IPS-NIHi7 (cell line): ENCODE measurements at regions not wholly inside any gene's neighbourhood (a gene's known extent, or its start where the extent isn't known, plus 50 kb on each side); places are given as distances from the start of the nearest gene placed in this dataset.
"Not testable (repeated sequence)": the region's sequence is repeated elsewhere in the genome, so short reads cannot be mapped to it uniquely, and the experiment has no call there.

ENCODE experiments used
- DNase-seq: peaks from one replicate; pipeline ENCODE4 v3.0.0; 2012; ENCODE audit warnings: mixed read lengths; ENCODE audit errors: extremely low spot score

DNA sequence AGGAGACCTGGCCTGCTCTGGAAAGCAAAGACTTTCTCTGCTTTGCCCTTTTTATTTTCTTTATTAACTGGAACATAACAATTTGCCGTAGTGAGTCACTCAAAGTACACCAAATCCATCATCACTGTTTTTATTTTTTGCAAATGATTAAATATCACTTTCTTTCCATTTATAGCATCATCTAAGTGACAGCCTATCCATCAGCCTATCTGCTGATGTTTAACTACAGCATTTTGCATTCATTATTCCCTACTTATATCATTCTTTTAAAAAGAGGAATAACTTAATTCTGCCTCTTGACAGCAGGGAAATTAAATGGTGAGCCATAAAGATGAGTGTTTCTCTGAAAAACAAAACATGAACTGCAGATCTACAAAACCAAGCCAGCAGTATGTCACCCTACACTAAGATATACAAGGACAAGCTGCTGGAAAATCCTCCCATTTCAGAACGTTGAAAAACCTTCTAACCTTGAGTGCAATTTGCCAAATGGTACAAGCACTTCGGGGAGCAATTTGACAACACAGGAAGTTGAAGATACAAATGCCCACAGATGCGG, 821.3 kb upstream of the TMEM132C start:
- no peak for DNase-seq

DNA sequence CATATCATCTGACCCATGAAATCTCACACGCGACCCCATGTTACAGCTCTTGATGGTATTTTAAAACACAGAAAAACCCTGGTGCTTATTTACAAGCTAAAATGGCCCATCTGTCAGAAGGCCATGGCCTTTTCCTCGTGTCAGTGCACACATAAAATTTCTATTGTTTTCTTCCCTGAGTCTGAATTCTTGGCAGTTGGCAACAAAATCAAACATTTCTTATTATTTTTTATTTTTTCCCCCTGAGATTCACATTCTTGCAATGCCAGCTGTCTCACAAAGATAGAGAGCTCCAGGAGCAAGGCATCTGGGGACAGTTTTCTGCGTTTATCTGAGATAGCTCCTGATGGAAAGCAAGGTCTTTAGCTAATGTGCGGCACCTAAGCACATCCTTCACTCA, 818.1 kb upstream of the TMEM132C start:
- no peak for DNase-seq

DNA sequence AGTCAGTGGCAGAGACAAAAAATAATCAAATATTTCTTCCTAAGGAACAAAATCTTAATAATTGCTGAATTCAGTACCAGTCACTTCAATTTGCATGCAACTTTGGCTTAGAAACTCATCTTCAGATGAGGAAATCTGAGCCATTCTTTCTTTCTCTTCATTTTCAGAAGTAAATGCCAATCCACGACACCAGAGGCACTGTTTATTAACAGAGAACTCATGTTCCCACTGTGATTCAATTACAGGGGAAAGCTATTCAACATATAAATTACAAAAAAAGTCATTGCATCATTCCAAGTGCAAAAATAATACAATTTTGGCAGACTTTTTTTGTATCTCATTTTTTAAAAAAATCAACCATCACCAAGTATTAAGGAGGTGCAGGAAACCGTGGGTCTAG, 816.1 kb upstream of the TMEM132C start:
- no peak for DNase-seq

DNA sequence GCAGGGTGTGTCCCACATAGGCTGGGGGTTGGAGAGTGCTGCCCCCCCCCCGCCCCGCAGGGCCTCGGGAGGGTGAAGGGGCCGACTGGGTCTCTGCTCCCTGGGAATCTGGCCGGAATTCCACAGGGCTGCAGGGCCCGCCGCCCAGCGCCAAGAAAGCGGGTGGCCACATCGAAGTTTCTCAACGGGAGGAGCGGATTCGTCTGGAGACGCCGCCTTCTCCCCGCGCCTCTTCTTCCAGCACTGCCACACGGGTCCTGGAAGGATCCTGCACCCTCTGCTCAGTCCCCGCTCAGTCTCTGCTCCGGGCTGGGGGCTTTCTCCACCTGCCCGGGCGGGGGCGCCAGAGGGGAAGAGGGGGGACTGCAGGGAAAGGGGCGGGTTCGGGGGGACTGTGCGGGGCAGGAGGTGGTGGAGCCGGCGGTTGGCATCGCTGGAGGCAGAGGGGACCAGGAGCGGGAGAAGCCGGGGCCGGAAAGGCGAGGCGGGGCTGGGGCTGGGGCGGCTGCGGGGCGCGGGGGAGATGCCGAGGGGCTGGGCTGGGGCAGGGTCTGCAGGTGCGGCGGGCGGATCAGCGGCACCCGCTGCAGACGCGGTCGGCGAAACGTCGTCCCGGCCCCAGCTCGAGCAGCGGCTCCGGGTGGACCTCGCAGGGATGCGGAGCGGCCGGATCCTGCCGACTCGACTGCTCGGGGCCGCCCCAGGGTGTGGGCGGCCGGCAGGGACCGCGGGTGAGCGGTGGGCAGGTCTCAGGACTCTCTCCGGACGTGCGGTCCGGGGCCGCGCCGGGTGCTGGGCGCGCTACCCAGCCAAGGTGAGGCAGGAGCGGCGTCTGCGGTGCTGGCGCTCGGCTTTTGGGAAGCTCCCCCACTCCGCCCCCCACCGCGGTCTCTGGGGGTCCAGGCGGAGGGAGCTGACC, 811.4 kb upstream of the TMEM132C start:
- peak; percentile 82 for DNase-seq

DNA sequence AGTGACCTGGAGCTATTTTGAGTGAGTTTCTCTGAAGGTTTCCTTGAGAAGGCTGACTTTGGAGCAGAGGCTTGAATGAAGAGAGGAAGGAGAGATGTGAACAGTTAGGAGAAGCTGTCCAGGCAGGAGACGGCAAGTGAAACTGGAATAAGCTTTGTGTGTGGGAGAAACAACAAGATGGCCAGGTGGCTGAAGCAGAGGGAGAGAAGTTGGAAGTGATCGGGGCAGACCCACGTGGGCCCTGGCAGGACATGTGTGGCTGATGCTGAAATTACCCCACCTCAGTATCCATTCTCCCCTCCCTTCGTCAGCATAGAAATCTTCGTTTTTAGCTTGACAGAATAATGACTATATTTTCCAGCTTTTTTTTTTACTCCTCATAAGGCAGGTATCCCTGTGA, 809.2 kb upstream of the TMEM132C start:
- no peak for DNase-seq

DNA sequence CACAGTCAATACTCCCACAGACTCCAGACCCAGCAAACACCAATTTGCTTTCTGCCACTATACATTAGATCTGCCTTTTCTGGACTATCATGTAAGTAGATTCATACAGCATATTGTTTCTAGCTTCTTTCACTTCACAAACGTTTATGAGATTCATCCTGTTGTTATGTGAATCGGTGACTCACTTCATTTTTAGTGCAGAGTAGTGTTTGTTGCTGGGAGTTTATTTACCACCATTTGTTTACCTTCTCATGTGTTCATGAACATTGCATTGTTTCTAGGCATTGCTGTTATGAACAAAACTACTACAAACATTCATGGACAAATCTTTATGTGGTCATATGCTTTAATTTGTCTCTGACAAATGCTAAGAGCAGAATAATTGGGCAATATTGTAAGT, 807.8 kb upstream of the TMEM132C start:
- DNase-seq = no peak

DNA sequence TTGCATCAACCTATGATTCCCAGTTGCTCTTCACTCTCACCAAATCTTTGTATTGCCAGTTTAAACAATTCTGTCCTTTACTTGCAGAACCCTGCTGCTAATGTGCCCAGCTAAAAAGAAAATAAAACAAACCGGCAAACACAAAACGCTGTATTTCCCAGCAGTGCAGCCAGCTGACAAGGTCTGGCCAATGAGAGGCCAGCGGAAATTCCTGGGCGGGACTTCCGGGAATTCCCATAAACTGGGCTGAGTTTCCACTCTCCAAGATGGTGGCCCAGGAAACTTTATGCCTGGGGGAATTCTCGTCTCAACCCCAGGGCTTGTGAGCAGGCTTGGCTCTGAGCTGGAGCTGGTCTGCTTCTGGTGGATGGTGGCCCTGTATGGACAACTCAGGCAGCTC, 807.3 kb upstream of the TMEM132C start:
- DNase-seq = no peak

DNA sequence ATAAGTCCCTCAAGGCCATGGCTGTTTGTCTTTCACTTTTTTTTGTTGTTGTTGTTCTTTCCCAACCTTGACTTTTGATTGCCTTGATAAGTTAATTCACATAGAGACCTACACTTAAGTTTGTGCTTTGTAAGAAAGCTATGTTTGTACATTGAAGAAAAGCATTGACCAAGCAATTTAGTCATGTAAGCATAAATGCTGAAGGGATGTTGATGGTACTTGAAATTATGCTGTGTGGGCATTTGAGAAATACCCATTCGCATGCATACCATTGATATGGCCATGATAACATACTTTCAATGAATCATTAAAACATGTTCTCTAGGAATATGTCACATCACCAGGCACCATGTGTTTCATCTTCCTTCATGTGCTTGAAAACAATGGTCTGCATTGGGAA, 803.7 kb upstream of the TMEM132C start:
- DNase-seq = no peak

DNA sequence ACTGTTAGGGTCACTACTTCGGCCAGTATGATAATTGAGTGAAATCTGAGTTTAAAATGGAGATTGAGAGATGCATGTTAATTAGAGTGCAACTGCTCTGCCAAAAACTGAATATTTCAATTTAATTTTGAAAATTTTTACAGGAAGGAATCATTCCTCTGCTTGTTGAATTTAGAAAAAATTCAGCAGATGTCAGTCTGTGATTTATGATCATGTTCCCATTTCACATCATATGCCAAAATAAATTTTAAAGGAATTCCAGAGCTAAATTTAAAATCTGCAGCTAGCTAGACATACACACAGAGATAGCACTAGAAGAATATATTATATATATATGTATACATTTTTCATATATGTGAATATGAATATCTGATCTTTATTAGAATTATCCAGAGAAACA, 797.6 kb upstream of the TMEM132C start:
- DNase-seq = no peak

DNA sequence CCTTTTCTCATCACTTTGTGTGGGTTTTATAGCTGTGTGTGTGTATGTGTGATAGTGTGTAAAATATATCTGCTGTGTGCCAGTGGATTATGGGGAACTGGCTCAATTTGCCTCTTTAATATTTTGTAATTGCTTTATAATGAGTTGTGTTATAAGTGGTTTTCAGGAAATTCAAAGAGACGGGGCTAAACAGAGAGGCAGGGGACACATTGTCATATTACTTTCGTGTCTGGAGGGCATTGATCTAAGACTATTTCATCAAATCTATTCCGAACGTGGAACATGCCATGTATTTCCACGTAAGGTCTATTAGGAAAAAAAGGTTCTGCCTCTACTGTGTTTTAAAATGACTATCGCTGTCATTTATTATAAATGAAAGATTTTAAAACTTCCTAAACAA, 793.2 kb upstream of the TMEM132C start:
- no peak for DNase-seq

DNA sequence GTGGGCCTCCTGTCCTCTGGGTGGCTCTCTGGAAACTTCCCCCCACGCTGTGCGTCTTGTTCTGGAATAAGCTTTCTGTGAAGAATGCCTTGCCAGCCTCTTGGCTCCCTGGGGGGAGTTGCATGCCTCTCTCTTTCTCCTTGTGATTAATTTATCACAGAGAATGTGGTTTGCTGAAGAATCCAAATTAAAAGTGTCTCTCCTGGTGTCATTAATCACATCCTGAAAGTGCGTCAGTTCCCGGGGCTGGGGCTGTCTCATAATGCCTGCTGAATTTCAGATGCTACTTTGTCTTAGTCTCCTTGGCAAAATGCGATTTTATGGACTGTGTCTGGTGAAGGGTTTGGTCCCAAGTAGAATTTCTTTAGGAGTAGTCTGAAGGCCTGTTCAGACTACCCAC, 787.7 kb upstream of the TMEM132C start:
- DNase-seq = no peak

DNA sequence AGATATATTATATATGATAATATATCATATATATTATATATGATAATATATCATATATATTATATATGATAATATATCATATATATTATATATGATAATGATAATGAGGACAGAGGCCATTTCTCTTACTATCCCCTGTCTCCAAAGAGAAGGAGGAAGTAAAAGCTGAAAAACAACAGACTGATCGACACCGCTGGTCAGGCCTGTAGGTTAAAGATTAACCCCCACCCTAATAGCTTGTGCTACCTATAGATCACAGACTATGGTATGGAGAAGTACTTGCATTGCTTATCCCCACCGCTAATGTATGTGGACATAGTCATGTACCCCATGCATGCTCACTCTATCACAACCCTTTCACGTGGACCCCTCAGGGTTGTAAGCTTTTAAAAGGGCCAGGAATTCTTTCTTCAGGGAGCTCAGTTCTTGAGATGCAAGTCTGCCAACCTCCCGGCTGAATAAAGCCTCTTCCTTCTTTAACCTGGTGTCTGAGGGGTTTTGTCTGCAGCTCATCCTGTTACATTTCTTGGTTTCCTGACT, 786.1 kb upstream of the TMEM132C start:
- no peak for DNase-seq

DNA sequence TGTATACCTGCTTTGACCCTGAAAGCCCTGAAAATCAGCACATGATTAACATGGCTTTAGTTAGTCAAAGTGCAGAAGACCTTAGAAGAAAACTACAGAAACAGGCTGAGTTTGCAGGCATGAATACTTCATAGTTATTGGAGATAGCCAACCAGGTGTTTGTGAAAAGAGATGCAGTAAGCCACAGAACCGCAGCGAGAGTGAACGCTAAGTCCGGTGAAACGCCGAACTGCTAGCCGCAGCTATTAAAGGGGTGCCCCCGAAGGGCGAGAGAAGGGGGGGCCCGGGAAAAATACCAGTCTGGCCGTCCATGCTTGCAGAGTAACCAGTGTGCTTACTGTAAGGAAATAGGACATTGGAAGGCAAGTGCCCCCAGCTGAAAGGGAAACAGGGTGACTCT, 784.0 kb upstream of the TMEM132C start:
- DNase-seq = no peak

DNA sequence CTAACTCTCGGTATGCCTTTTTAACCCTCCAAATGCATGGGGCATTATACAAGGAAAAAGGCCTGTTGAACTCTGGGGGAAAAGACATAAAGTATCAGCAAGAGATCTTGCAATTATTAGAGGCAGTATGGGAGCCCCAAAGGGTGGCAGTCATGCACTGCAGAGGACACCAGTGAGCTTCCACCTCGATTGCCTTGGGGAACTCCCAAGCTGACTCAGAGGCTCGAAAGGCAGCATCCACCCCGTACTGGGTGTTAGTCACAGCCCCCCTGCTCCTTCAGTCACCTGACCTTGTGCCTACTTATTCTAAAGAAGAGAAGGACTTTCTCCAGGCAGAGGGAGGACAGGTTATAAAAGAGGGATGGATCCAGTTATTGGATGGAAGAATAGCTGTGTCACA, 781.4 kb upstream of the TMEM132C start:
- no peak for DNase-seq

DNA sequence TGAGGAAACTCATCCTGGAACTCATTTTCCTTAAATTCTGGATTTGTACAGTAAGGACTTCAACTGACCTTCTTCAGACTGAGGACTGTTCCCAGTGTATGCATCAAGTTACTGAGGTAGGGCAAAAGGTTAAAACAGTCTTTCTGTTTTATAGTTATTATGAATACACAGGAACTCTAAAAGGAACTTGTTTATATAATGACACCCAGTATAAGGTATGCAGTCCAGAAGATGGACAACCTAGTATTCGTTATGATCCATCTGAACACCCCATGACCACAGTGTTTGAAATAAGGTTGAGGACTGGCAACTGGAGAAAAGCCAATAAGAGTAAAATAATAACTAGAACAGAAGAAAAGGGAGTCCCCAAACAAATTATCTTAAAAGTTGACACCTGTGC, 779.9 kb upstream of the TMEM132C start:
- no peak for DNase-seq

DNA sequence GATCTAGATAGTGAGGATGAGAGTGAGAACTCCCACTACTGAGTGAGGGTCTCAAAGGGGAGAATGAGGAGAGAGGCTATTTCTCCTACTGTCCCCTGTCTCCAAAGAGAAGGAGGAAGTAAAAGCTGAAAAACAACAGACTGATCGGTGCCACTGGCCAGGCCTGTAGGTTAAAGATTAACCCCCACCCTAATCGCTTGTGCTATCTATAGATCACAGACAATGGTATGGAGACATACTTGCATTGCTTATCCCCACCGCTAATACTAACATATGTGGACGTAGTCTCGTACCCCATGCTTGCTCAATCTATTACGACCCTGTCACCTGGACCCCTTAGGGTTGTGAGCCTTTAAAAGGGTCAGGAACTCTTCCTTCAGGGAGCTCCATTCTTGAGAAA, 777.9 kb upstream of the TMEM132C start:
- no peak for DNase-seq

DNA sequence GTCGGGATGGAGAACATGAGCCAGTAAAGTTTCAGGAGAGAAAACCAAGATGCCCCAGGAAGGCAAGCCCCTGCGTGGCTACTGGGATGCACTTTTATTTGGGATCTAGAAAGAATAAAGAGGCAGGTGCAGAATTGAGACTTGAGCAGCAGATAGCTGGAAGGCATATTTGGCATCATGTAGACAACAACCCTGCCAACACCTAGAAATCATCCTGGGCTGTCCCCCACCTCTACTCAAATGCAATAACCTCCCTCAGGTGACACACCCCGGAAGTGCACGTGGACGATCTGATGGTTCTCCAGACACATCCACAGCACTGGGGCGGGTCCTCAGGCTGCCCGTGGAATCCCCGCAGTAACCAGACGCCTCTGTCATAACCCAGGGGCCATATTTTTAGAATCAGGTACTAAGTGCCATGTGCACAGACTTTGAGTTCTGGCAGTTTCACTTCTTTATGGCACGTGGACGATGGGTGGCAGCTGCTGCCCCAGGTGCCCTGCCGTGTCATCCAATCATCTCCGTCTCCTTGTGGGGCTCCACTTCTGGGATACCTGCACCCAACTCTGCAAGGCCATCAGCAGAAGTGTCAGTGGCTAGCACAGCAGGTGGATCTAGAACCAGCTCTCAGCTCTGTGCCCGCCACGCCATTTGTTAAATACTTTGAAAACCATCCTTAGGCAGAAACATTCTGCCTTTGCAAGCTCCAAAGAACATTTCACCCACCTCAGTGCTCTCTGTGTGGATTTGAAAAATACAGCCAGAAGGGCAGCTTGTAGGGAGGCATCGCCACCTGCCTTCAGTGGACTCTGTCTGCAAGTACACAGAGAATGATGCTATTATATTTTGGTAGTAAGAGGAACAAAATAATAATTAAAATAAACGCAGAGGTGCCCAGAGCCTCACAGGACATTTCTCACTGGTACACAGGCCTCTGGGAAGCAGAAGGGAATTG, 771.7 kb upstream of the TMEM132C start:
- DNase-seq = no peak

DNA sequence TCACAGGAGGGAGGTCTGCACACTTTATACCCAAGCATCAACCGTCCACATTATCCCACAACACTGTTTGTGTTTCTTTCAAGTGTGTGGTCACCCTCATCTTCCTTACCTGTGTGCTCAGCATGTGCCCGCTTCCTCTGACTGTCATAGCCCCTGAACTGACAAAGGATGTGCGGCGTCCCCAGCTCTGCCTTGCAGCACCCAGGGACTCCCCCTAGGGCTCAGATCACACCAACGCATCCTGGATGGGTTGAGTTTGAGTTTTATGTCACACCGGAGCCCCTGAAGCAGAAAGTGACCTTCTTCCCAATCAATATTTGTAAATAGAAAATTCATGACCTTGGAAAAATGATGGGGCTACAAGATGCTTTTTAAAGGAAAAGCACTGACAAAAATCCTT, 770.7 kb upstream of the TMEM132C start:
- peak; percentile 60 for DNase-seq

DNA sequence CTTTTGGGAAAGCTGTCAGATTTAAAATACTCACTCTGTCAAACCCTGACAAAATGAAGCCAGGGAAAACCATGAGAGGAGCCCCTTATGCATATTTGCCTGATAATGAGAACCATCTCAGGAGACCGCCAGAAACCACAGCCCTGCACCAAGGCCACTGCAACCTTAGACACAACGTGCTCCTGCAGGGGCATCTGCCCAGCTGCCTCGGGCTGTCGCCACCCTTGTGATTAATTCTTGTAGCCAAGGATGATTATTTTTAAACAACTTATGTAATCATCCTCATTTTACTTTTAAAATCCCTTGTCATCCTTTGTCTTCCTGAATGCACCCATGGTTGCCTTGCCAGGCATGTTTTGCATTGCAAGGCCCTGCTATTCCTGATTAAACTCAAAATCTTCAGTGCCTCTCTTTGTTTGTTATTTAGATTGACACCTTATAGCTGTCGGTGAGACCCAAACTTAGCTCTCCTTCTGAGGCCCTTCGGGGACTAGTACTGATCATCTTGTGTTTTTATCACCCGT, 766.4 kb upstream of the TMEM132C start:
- no peak for DNase-seq

DNA sequence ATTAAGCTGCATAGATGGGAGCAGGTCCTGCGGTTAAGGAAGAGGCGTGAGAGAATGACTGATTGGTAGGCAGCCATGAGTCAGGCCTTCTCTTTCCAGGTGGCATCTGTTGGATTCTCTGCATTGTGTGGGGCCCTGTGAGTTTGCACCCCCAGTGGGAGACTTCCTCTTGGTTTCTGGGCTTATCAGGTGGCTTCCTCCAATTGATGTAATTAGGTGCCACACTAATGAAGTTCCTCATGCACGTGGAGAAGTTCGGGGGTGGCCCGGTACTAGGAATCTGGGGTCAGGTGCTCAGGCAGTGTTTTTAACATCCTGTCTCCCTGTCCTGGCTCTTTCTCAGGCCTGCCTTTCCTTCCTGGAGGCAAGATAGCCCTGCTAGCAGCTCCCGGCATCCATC, 765.1 kb upstream of the TMEM132C start:
- DNase-seq = no peak

DNA sequence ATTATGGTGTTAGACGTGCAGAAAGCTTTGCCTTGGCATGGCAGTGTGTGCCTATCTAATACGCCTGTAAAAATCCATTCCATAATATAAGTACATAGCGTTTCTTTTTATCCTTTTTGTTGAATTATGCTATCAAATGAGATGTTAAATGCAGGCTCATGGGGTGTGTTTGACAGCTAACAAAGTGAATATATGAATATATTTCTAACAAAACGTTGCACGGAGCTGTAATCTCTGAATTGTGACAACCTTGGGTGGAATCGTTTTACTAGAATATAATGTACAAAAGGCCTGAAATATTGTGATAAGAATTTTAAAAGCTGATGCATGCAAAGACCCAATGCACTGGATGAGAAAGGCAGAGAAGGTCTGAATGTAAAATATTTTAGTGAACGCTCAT, 763.7 kb upstream of the TMEM132C start:
- DNase-seq = no peak

DNA sequence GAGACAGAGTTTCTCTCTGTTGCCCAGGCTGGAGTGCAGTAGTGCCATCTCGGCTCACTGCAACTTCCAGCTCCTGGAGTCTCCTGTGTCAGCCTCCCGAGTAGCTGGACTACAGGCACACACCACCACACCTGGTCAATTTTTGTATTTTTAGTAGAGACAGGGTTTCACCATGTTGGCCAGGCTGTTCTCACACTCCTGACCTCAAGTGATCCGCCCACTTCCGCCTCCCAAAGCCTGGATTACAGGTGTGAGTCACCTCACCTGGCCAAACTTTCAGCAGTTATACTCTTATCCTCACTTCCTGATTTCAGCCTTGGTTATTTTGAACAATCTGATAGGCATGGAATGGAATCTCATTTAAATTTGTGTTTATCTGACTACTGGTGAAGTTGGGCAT, 763.0 kb upstream of the TMEM132C start:
- DNase-seq = not testable (repeated sequence)
